TTC549 (cell line): ENCODE measurements at regions not wholly inside any gene's neighbourhood (a gene's known extent, or its start where the extent isn't known, plus 50 kb on each side); places are given as distances from the start of the nearest gene placed in this dataset.
"Not testable (repeated sequence)": the region's sequence is repeated elsewhere in the genome, so short reads cannot be mapped to it uniquely, and the experiment has no call there.

Experiments
- FAIRE-seq: peaks from 2 replicates; lab custom pipeline; 2012; peaks lifted over from hg19 to GRCh38; lab: Jason Lieb, UNC

DNA sequence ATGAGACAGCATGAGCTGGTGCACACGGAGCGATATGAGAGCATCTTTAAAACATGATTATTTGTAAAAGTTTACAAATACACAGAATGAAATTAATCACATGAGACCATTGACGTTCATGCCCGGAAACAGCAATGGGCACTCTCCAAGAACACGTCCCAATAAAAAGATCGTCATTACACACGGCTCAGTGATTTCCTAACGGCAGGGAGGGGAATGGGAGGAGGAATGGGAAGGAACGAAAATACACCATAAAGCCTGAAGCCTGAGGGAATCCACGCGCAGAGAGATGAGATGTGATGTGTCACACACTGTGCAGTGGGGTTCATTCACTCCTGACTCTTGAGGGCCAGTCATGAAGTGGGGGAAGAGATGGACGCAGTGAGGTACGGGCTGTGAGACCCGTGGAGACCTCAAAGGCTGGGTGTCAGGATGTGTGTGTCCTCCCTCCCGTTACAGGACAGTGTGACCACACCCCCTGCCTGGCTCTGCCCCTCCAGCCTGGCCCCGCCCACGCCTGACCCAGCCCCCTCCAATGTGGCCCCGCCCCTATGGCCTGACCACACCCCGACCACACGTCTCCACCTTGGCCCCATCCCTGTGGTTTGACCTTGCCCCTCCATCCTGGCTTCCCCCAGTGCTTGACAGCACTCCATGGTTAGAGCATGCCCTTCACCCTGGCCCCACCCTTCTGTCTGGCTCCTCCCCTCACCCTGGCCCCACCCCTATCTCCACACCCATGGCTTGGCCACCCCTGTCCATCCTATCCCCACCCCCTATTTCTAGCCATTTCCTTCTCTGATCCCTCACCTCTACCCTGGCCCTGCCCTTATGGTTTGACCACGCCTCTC, 270.5 kb upstream of the SFSWAP start:
- FAIRE-seq: not testable (repeated sequence)

DNA sequence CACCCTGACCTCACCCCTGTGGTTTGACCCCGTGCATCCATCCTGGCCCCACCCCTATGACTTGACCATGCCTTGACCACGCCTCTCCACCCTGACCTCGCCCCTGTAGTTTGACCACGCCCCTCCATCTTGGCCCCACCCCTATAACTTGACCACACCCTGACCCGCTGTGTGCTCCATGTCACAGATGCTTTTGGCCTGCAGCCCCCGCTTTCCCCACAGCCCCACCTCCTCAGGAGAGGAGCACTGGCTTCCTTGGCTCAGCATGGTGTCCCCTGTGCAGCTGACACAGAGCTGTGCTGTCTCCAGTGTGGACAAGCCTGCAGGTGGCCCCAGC, 269.9 kb upstream of the SFSWAP start:
- FAIRE-seq: no peak

DNA sequence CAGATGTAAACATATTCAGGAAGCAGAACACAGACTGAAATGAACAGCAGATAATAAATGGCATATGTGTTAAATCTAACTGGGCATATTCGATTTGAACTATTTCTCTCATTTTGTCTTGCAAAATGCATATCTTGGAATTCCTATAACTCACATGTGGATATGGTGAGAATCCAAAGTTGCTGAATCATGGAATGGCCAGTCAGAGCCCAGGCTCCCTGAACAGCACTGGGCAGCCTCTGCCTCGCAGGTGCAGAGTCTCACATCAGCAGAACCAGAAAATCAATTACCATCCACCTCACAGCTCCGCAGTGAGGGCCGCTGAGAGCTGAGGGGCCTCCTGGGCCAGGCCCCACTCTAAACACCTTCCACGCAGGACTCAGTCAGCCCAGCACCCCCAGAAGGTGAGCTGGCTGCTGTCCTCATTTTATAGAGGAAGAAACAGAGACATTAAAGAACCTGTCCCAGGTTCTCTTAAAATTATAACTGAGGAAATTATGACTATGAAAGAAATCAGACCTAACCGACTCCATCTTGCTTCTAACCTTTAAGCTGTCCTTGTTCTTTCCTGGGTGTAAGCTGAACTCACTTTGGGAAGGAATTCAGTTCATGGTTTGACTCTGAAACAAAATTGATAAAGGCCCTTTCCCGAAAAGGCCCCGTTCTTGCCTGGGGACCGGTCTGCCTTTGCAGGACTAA, 269.1 kb upstream of the SFSWAP start:
- FAIRE-seq: no peak

DNA sequence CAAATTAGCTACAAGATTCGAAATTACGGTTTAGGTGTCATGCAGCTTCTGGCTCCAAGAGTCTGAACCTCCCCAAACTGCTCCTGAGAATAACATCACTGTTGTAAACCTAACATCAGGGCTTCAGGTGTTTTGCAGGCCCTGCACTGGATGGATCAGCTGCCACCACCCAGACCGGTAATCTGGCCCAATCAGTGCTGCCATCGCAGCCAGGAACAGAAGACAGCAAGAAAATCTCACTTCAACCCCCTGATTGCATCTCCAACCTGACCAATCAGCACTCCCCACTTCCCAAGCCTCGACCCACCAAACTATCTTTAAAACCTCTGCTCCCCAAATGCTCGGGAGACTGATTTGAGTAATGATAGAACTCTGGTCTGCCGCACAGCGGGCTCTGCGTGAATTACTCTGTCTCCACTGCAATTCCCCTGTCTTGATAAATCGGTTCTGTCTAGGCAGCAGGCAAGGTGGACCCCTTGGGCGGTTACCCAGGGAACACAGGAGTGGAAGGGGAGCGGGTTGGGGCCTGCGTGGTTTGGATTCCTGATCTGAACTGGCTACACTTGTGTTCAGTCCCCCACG, 268.5 kb upstream of the SFSWAP start:
- no peak for FAIRE-seq

- no peak for FAIRE-seq
Observed at GRCh38 chr12:131443019-131444000, 267.6 kb upstream of the SFSWAP start.

GRCh38 chr12:131444220-131445164, 266.4 kb upstream of the SFSWAP start:
- FAIRE-seq: no peak

GRCh38 chr12:131445184-131445774, 265.6 kb upstream of the SFSWAP start:
- FAIRE-seq: no peak

- FAIRE-seq: no peak
Observed at GRCh38 chr12:131445795-131446194, 265.1 kb upstream of the SFSWAP start.

DNA sequence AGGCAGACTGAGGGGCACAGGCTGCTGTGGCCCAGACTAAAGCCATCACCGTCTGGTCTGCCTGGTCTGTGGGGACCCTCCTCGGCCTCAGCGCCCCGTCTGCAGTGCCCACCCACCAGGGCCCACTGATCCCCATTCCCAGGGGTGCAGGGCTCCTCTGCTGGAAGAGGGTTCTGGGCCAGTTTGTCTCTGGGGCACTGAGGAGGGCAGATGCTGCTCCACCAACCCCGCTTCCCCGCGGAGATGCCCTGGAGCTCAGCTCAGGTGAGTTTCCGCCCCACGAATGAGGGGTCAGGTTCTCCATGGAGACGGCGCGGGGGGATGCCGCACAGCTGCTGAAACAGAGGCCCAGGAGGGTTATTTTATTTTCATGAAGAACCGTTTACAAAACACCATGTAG, 263.3 kb upstream of the SFSWAP start:
- not testable (repeated sequence) for FAIRE-seq

GRCh38 chr12:131448254-131448795, 262.6 kb upstream of the SFSWAP start:
- no peak for FAIRE-seq

DNA sequence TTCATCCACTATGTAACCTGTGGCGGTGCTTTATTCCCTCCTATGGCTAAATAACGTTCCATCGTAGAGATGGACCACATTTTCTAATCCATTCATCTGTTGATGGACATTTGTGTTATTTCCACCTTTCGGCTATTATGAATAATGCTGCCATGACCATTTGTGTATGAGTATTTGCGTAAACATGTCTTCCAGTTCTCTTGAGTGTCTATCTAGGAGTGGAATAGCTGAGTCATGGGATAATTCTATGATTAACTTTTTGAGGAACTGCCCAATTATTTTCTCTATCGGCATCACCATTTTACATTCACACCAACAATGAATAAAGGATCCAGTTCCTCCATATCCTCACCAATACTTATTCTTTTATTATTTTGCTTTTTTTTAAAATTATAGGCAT, 261.9 kb upstream of the SFSWAP start:
- no peak for FAIRE-seq

DNA sequence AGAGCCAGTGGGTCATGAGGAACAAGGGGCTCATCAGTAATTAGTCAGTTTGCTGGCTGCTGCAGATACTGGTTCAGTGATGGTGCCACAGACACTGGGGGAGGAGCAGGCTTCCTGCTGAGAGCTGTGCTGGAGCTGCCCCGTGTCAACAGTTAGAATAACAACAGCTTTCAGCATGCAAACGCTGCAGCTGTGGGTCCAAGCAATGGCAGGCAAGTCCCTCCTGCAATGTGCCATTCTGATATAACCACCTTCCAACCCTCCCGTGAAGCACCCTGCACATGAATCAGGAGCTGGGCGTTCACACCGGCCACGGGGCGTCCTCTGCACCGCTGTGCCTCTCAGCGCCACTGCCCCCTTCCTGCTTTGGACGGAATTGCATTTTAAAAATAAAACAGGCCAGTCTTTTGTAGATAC, 258.4 kb upstream of the SFSWAP start:
- no peak for FAIRE-seq

GRCh38 chr12:131454418-131455217, 256.3 kb upstream of the SFSWAP start:
- FAIRE-seq: no peak

DNA sequence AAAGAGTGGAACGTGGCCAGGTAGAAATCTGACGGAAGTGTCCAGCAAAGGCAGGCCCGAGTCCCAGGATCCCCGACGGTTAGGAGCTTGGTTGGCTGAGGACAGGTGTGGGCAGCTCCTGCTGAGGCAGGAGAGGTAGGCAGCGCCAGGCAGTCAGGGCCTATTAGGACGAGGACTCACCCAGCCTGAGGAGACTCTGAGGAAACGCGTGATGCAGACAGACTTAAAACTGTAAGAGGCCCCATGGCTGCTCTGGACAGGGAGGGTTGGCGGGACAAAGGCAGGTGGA, 255.7 kb upstream of the SFSWAP start:
- FAIRE-seq: no peak

GRCh38 chr12:131455581-131456110, 255.2 kb upstream of the SFSWAP start:
- no peak for FAIRE-seq

DNA sequence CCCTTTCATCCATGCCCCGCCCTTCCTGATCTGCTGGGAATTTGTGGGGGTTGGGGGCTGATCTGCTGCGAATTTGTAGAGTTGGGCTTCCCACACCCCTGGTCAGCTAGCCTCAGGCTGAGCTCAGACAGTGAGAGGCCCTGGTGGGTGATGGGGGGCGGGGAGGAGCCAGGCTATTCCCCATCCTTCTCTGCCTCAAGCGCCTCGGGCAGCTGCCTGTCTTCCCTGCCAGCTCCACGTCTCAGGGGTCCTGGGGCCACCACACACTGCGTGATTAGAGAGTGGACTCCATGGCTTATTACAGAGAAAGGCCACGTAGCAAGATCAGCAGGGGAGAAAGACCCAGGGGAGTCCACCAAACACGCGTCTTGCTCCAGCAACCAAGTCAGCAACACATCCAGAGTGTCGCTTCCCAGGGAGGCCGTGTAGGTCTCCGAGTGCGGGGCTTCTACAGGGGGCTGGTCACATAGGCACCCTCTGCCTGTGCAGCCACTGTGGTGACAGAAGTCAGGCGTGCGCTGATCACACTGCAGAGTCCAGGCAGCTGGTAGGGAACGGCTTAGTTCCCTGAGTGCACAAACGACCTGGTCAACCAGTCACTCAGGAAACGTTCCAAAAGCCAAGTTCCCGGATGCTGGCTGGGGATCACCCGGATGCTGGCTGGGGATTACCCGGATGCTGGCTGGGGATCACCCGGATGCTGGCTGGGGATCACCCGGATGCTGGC, 254.4 kb upstream of the SFSWAP start:
- FAIRE-seq: no peak

- FAIRE-seq: no peak
Observed at GRCh38 chr12:131457028-131457310, 253.9 kb upstream of the SFSWAP start.

DNA sequence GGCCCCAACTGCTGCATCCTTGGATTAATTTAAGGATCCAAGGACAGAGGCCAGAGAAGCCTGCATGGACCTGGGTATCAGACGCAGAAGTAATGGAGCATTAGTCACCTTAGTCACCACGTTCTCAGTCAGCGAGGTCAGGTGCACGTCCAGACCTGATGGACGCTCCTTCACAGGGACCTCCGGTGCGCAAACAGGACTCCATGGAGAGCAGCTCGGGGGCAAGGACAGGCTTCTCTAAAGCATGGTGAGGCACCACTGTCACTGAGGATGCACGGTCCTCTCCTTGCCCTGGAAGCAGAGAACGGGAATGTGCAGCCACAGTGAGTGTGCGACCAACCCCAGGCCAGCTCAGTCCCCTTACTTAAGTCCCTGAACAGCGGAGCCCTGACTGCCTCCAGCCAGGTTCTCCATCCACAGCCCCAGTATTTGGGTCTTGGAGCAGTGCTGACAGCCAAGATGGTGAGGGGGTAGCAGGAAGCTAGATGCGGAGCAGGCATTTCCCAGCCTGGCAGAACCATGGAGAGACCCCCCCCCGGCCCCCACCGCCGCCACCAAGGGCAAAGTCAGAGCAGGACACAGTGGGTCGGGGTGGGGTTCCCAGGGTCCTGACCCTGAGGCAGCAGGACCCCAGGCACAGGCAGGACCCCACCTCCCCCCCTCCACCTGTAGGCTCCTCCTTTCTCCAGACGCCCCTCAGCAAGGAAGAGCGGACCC, 253.4 kb upstream of the SFSWAP start:
- no peak for FAIRE-seq

DNA sequence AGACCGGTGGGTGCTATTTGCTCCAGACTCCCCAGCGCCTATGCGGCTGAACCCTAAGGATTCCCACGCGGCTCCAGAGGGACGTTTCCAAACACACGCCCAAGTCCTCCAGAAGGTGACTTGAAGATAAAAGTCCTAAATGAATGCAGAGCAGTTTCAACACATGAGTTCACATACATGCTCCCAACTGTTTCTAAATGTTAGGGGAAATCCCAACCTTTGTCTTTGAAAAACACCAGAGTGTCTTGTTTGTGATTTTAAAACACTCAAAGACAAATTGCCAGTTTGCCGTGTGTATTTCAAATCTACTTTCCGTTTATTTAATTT, 252.9 kb upstream of the SFSWAP start:
- no peak for FAIRE-seq
